ENCODE measurements at regions not wholly inside any gene's neighbourhood (a gene's known extent, or its start where the extent isn't known, plus 50 kb on each side); places are given as distances from the start of the nearest gene placed in this dataset.
"Not testable (repeated sequence)": the region's sequence is repeated elsewhere in the genome, so short reads cannot be mapped to it uniquely, and the experiment has no call there.

- no peak for DNase-seq (ENCODE audit: low read depth in 2 of 3, low spot score in 2 of 3)
Measured at GRCh38 chr18:9047715-9048114, 54.8 kb upstream of the NDUFV2 start.

DNA sequence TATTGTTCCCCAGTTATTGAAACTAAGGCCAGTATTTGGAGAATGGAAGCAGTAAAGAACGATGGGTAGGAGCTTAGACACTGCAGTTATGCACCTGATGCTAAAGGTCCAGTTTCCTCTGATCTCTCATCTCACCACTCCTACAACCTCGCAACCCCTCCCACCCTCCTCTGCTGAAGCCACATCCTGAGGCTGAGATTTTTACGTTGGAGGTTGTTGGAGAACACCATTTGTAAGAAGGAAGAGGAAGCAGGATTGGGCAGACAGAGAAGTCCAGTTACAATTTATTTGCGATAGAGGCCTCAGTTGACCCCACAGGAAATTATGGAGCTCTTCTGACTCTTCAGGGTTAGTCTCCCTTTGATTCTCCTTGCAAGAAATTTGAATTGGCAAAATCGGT lies 54.3 kb upstream of the NDUFV2 start:
- DNase-seq (ENCODE audit: low read depth in 2 of 3, low spot score in 2 of 3), result no peak

GRCh38 chr18:9048808-9049494 lies 53.5 kb upstream of the NDUFV2 start:
- no peak for DNase-seq (ENCODE audit: low read depth in 2 of 3, low spot score in 2 of 3)

GRCh38 chr18:9049495-9049809 lies 53.0 kb upstream of the NDUFV2 start:
- no peak for DNase-seq (ENCODE audit: low read depth in 2 of 3, low spot score in 2 of 3)

GRCh38 chr18:9050628-9051284 lies 51.7 kb upstream of the NDUFV2 start:
- not testable (repeated sequence) for DNase-seq (ENCODE audit: low read depth in 2 of 3, low spot score in 2 of 3)

All from activated CD8-positive, alpha-beta memory T cell treated with anti-CD3 and anti-CD28 coated beads for 48 hours (primary cell).